ENCODE measurements at regions not wholly inside any gene's neighbourhood (a gene's known extent, or its start where the extent isn't known, plus 50 kb on each side); places are given as distances from the start of the nearest gene placed in this dataset.

DNA sequence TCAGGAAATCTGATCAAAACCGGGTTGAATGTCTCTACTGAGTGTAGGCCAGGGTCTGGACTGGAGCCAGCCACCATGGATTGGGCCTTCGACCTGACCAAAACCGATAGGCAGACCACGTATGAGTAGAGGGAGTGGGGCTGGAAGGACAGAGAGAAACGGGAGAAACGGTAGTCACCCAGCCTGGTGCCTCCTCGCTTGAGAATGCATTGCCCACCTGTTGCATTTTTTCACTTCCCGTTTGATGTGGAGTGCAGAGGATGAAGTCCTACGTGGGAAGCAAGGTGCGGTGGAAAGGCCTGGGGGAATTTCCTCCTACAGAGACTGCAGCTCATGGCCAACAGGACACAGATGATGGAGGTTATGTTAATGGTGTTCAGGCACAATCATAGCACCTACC is 53.9 kb upstream of the ECI2 start:
- DNase-seq (ENCODE audit: low read depth in 2 of 2) = no peak
- H3K4me3 ChIP-seq (replicated peaks in 1 of 2; ENCODE audit: low read depth in 2 of 2, low read length in 2 of 2) = no peak overlapping the region
- TF ChIP-seq, protein P1, sequence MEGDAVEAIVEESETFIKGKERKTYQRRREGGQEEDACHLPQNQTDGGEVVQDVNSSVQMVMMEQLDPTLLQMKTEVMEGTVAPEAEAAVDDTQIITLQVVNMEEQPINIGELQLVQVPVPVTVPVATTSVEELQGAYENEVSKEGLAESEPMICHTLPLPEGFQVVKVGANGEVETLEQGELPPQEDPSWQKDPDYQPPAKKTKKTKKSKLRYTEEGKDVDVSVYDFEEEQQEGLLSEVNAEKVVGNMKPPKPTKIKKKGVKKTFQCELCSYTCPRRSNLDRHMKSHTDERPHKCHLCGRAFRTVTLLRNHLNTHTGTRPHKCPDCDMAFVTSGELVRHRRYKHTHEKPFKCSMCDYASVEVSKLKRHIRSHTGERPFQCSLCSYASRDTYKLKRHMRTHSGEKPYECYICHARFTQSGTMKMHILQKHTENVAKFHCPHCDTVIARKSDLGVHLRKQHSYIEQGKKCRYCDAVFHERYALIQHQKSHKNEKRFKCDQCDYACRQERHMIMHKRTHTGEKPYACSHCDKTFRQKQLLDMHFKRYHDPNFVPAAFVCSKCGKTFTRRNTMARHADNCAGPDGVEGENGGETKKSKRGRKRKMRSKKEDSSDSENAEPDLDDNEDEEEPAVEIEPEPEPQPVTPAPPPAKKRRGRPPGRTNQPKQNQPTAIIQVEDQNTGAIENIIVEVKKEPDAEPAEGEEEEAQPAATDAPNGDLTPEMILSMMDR (IDR thresholded peaks at IDR 0.05; ENCODE audit: low read depth, low read length) = no peak

DNA sequence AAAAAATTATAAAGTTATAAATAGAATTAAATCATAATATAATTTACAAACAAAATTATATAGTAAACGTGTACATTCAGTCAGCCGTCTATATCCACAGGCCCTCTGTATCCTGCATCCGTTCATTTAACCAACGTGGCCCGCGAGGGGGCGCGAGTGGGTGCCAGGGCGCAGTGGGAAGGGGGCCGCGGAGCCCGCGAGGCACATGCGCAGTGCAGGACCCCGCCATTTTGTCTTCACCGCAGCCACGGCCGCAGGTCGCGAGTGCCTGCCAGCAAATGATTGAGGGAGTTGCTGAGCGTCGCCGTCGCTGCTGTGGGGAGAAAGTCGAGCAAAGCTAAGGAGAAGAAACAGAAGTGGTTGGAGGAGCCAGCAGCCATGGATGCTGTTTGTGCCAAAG is 53.4 kb upstream of the ECI2 start:
- H3K4me3 ChIP-seq (replicated peaks in 1 of 2; ENCODE audit: low read depth in 2 of 2, low read length in 2 of 2) = no peak overlapping the region
- DNase-seq (ENCODE audit: low read depth in 2 of 2) = no peak
- TF ChIP-seq, protein P1 (IDR thresholded peaks at IDR 0.05; ENCODE audit: low read depth, low read length) = no peak

DNA sequence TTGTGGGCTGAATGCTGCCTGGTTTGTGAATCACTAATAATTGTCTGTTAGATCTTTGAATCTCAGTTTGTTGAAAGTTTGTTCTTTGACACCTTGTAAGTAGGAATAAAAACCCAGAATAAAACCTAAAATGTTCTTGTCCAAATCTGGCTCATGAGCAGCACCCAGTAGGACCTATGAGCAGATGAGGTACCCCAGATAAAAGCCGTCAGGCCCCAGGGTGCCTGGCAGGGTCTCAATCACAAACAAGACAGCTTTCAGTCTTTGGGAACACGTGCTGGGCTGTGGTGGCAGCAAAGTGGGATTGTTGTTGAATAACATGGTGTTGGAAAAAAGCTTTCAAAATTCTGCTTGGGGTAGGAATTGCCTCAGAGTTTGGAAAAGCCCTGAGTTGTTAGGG is 52.1 kb upstream of the ECI2 start:
- DNase-seq (ENCODE audit: low read depth in 2 of 2) = no peak
- TF ChIP-seq, protein P1 (IDR thresholded peaks at IDR 0.05; ENCODE audit: low read depth, low read length) = no peak
- H3K4me3 ChIP-seq (replicated peaks in 1 of 2; ENCODE audit: low read depth in 2 of 2, low read length in 2 of 2) = no peak overlapping the region

DNA sequence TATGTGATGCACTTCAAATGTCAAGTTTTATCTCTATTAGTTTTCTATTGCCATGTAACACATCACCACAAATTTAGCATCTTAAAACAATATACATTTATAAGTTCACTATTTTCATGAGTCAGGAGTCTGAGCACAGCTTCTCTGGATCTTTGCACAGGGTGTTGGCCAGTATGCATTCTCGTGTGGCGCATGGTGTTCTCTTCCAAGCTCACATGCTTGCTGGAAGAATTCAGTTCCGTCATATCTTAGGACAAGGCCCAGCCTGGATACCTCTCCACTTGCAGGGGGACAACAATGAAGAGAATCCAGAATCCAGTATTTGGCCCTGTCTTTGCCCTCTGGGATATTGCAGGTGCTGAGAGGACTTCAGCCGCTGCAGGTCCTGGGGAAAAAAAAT is 51.0 kb upstream of the ECI2 start:
- DNase-seq (ENCODE audit: low read depth in 2 of 2) = no peak

DNA sequence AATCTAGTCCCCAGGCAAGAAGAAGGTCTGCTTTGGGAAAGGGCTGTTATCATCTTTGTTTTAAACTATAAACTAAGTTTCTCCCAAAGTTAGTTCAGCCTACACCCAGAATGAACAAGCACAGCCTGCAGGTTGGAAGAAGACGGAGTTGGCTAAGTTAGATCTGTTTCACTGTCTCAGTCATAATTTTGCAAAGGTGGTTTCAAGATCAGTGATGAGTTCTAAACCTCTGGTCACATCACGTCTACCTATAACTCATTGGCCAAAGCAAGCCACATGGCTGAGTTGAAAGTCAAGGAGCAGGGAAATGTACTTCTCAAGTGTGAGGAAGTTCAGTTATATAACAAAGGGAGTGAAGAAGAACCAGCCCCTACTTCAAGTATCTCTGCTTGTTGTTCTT is 50.5 kb upstream of the ECI2 start:
- no peak overlapping the region for H3K4me3 ChIP-seq (replicated peaks in 1 of 2; ENCODE audit: low read depth in 2 of 2, low read length in 2 of 2)
- TF ChIP-seq, protein P1 (IDR thresholded peaks at IDR 0.05; ENCODE audit: low read depth, low read length) = no peak
- DNase-seq (ENCODE audit: low read depth in 2 of 2) = no peak

More for the DNA sequence above, 51.0 kb upstream of the ECI2 start:
- H3K4me3 ChIP-seq (replicated peaks in 1 of 2; ENCODE audit: low read depth in 2 of 2, low read length in 2 of 2) = no peak overlapping the region
- TF ChIP-seq, protein P1 (IDR thresholded peaks at IDR 0.05; ENCODE audit: low read depth, low read length) = no peak

DNA sequence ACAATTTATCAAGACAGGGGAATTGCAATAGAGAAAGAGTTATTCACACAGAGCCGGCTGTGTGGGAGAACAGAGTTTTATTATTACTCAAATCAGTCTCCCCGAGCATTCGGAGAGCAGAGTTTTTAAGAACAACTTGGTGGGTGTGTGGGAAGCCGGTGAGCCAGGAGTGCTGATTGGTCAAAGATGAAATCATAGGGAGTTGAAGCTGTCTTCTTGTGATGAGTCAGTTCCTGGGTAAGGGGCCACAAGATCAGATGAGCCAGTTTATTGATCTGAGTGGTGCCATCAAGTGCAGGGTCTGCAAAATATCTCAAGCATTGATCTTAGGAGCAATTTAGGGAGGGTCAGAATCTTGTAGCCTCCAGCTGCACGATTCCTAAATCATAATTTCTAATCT is 50.0 kb upstream of the ECI2 start:
- peak in 1 of 2 donors; percentile 7 for DNase-seq (ENCODE audit: low read depth in 2 of 2)
- no peak overlapping the region for H3K4me3 ChIP-seq (replicated peaks in 1 of 2; ENCODE audit: low read depth in 2 of 2, low read length in 2 of 2)
- TF ChIP-seq, protein P1 (IDR thresholded peaks at IDR 0.05; ENCODE audit: low read depth, low read length) = no peak
